GM23338 (cell line): ENCODE measurements at regions not wholly inside any gene's neighbourhood (a gene's known extent, or its start where the extent isn't known, plus 50 kb on each side); places are given as distances from the start of the nearest gene placed in this dataset.

ENCODE experiments used
- ATAC-seq: fragments of 200-7000 bp; cut with Tn5 transposase; 3 replicates; pipeline ENCODE4 v1.9.1; 2020
- DNase-seq: peaks from one replicate; pipeline ENCODE4 v3.0.0-alpha.2; 2015; ENCODE audit warnings: low spot score
- H2AFZ ChIP-seq: fragments of 200-600 bp; sonication (generic); 2 replicates; pipeline ENCODE4 v1.8.0; 2016; ENCODE audit warnings: antibody characterized with exemption, mild to moderate bottlenecking, moderate library complexity
- H3F3A ChIP-seq: fragments of 200-600 bp; sonication (generic); replicated peaks from 2 replicates; pipeline ENCODE4 v1.8.0; 2017; ENCODE audit warnings: antibody characterized with exemption, mixed run types, low read depth
- H3K27ac ChIP-seq: fragments of 200-600 bp; sonication (generic); 2 replicates; pipeline ENCODE4 v1.6.1; 2016; ENCODE audit warnings: low read depth
- H3K27me3 ChIP-seq: fragments of 200-600 bp; sonication (generic); 2 replicates; pipeline ENCODE4 v1.8.0; 2016; ENCODE audit warnings: mild to moderate bottlenecking, mixed run types, moderate library complexity; ENCODE audit not compliant: insufficient read depth
- H3K36me3 ChIP-seq: fragments of 200-600 bp; sonication (generic); 2 replicates; pipeline ENCODE4 v1.8.0; 2016; ENCODE audit warnings: mild to moderate bottlenecking; ENCODE audit not compliant: insufficient read depth
- H3K4me1 ChIP-seq: fragments of 200-600 bp; sonication (generic); 2 replicates; pipeline ENCODE4 v1.8.0; 2016; ENCODE audit warnings: mild to moderate bottlenecking, moderate library complexity; ENCODE audit not compliant: insufficient read depth
- H3K4me2 ChIP-seq: fragments of 200-600 bp; sonication (generic); 2 replicates; pipeline ENCODE4 v1.7.1; 2017; ENCODE audit warnings: mixed run types
- H3K4me3 ChIP-seq: fragments of 200-600 bp; sonication (generic); 2 replicates; pipeline ENCODE4 v1.6.1; 2016; ENCODE audit warnings: mixed run types
- H3K79me2 ChIP-seq: fragments of 200-600 bp; sonication (generic); replicated peaks from 2 replicates; pipeline ENCODE4 v1.8.0; 2017; ENCODE audit warnings: mild to moderate bottlenecking; ENCODE audit not compliant: insufficient read depth
- H3K9me2 ChIP-seq: fragments of 200-600 bp; sonication (generic); 2 replicates; pipeline ENCODE4 v1.8.0; 2017; ENCODE audit not compliant: insufficient read depth
- H4K20me1 ChIP-seq: fragments of 200-600 bp; sonication (generic); replicated peaks from 2 replicates; pipeline ENCODE4 v1.8.0; 2017; ENCODE audit warnings: mild to moderate bottlenecking; ENCODE audit not compliant: insufficient read depth
- H3K27ac Mint-ChIP-seq: 2 replicates; pipeline ENCODE4 v1.8.0; 2020; ENCODE audit warnings: inconsistent platforms, mild to moderate bottlenecking, moderate library complexity, mixed read lengths
- H3K27me3 Mint-ChIP-seq: 3 replicates; pipeline ENCODE4 v1.8.0; 2022; ENCODE audit warnings: low read depth, mild to moderate bottlenecking, moderate library complexity, mixed read lengths, inconsistent platforms; ENCODE audit not compliant: insufficient read depth, poor library complexity
- H3K36me3 Mint-ChIP-seq: 3 replicates; pipeline ENCODE4 v1.8.0; 2021; ENCODE audit warnings: low read depth, mild to moderate bottlenecking, inconsistent platforms, moderate library complexity, mixed read lengths
- H3K4me1 Mint-ChIP-seq: 3 replicates; pipeline ENCODE4 v1.8.0; 2020; ENCODE audit warnings: mild to moderate bottlenecking, inconsistent platforms, mixed read lengths
- H3K4me3 Mint-ChIP-seq: 3 replicates; pipeline ENCODE4 v1.8.0; 2021; ENCODE audit warnings: moderate library complexity, mild to moderate bottlenecking, inconsistent platforms, mixed read lengths
- H3K9me3 Mint-ChIP-seq: 3 replicates; pipeline ENCODE4 v1.8.0; 2020; ENCODE audit warnings: moderate library complexity, mild to moderate bottlenecking, inconsistent platforms, mixed read lengths
- ETS1 ChIP-seq: IDR thresholded peaks from 2 replicates; pipeline ENCODE4 v1.6.1; 2016; ENCODE audit warnings: antibody characterized with exemption
- EZH2phosphoT487 ChIP-seq: fragments of 200-600 bp; sonication (generic); IDR thresholded peaks from one replicate; pipeline ENCODE4 v1.8.1; 2018; ENCODE audit warnings: antibody characterized with exemption; ENCODE audit not compliant: unreplicated experiment
- POLR2AphosphoS5 ChIP-seq: IDR thresholded peaks from 2 replicates; pipeline ENCODE4 v1.6.1; 2016; ENCODE audit warnings: antibody characterized with exemption, low read depth
- ZNF114 ChIP-seq: fragments of 250-450 bp; sonication (Bioruptor Pico); IDR thresholded peaks from 2 replicates; pipeline ENCODE4 v1.5.0; 2020; ENCODE audit warnings: mild to moderate bottlenecking, moderate library complexity
- ZNF331 ChIP-seq: fragments of 250-450 bp; sonication (Bioruptor Pico); IDR thresholded peaks from 2 replicates; pipeline ENCODE4 v1.5.0; 2020; ENCODE audit warnings: low read depth, mild to moderate bottlenecking, moderate library complexity
- ZNF462 ChIP-seq: fragments of 250-450 bp; sonication (Bioruptor Pico); IDR thresholded peaks from 2 replicates; pipeline ENCODE4 v1.5.0; 2020; ENCODE audit warnings: mild to moderate bottlenecking, moderate library complexity
- TF ChIP-seq, protein P1 (sequence below): IDR thresholded peaks from one replicate; pipeline ENCODE4 v1.6.1; 2018; ENCODE audit warnings: antibody characterized with exemption; ENCODE audit not compliant: unreplicated experiment

- H3K9me3 Mint-ChIP-seq: no peaks in the 10 kb centered on the region
- no peak for ATAC-seq
Measured at GRCh38 chr11:37572491-37573171, 974.6 kb upstream of the RAG2 start.

More at GRCh38 chr11:37572491-37573171, 974.6 kb upstream of the RAG2 start:
- Mint-ChIP-seq H3K27ac (no peak overlapping the region), H3K4me3 (no peak overlapping the region), H3K36me3 (no peaks in the 10 kb centered on the region), H3K27me3 (no peaks in the 10 kb centered on the region), H3K4me1 (no peaks in the 10 kb centered on the region)
- no peak overlapping the region for H3K4me2 ChIP-seq
- no peaks in the 10 kb centered on the region for H3K36me3 ChIP-seq
- H3K9me2 ChIP-seq: no peaks in the 10 kb centered on the region
- H3K4me1 ChIP-seq: no peaks in the 10 kb centered on the region
- H3K79me2 ChIP-seq: no peaks in the 10 kb centered on the region
- no peaks in the 10 kb centered on the region for H3K27me3 ChIP-seq
- DNase-seq: no peak
- no peak overlapping the region for H2AFZ ChIP-seq
- no peak overlapping the region for H3K4me3 ChIP-seq
- TF ChIP-seq ETS1 (no peak), ZNF114 (CRISPR knock-in tag) (no peak), ZNF331 (no peak), EZH2phosphoT487 (no peak), POLR2AphosphoS5 (no peak), ZNF462 (no peak)
- TF ChIP-seq, protein P1, sequence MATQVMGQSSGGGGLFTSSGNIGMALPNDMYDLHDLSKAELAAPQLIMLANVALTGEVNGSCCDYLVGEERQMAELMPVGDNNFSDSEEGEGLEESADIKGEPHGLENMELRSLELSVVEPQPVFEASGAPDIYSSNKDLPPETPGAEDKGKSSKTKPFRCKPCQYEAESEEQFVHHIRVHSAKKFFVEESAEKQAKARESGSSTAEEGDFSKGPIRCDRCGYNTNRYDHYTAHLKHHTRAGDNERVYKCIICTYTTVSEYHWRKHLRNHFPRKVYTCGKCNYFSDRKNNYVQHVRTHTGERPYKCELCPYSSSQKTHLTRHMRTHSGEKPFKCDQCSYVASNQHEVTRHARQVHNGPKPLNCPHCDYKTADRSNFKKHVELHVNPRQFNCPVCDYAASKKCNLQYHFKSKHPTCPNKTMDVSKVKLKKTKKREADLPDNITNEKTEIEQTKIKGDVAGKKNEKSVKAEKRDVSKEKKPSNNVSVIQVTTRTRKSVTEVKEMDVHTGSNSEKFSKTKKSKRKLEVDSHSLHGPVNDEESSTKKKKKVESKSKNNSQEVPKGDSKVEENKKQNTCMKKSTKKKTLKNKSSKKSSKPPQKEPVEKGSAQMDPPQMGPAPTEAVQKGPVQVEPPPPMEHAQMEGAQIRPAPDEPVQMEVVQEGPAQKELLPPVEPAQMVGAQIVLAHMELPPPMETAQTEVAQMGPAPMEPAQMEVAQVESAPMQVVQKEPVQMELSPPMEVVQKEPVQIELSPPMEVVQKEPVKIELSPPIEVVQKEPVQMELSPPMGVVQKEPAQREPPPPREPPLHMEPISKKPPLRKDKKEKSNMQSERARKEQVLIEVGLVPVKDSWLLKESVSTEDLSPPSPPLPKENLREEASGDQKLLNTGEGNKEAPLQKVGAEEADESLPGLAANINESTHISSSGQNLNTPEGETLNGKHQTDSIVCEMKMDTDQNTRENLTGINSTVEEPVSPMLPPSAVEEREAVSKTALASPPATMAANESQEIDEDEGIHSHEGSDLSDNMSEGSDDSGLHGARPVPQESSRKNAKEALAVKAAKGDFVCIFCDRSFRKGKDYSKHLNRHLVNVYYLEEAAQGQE: no peak
- H3F3A ChIP-seq: no peaks in the 10 kb centered on the region
- H3K27ac ChIP-seq: no peak overlapping the region
- no peaks in the 10 kb centered on the region for H4K20me1 ChIP-seq
